PC-3 (cell line): ENCODE measurements at regions not wholly inside any gene's neighbourhood (a gene's known extent, or its start where the extent isn't known, plus 50 kb on each side); places are given as distances from the start of the nearest gene placed in this dataset.

Experiments
- ATAC-seq: fragments of 200-7000 bp; cut with Tn5 transposase; 2 replicates; pipeline ENCODE4 v1.9.1; 2020; ENCODE audit warnings: mild to moderate bottlenecking, moderate library complexity
- BruUV-seq: library from RNA; stranded (reverse); fragments of 400-500 nt; replicated peaks from 2 replicates; lab custom pipeline; 2021; lab: Mats Ljungman, UMichigan
- CTCF ChIA-PET: fragments of 300-600 bp; sonication (Branson Sonifier 250); formaldehyde crosslinking; loops from one replicate; lab custom pipeline; 2022; ENCODE audit warnings: antibody characterized with exemption; lab: Charles Lee
- POLR2A ChIA-PET: fragments of 300-600 bp; sonication (Branson Sonifier 250); formaldehyde crosslinking; loops from one replicate; lab custom pipeline; 2022; ENCODE audit warnings: antibody characterized with exemption; ENCODE audit not compliant: unreplicated experiment; lab: Charles Lee
- DNase-seq: peaks from one replicate; pipeline ENCODE4 v3.0.0-alpha.2; 2015
- H2AFZ ChIP-seq: fragments of 300-600 bp; sonication (generic); 2 replicates; pipeline ENCODE4 v1.6.0; 2016; ENCODE audit warnings: antibody characterized with exemption, low read length
- H3F3A ChIP-seq: fragments of 300-600 bp; sonication (generic); one replicate; pipeline ENCODE4 v1.6.0; 2017; ENCODE audit warnings: antibody characterized with exemption, low read length, control low read depth, mild to moderate bottlenecking; ENCODE audit not compliant: unreplicated experiment
- H3K27ac ChIP-seq: fragments of 300-600 bp; sonication (generic); 2 replicates; pipeline ENCODE4 v1.5.1; 2016; ENCODE audit warnings: mild to moderate bottlenecking, low read length
- H3K27me3 ChIP-seq: fragments of 300-600 bp; sonication (generic); 2 replicates; pipeline ENCODE4 v1.6.1; 2016; ENCODE audit warnings: low read length, mixed read lengths
- H3K36me3 ChIP-seq: fragments of 300-600 bp; sonication (generic); 2 replicates; pipeline ENCODE4 v1.6.1; 2016; ENCODE audit warnings: low read depth, mixed run types, low read length, mixed read lengths
- H3K4me1 ChIP-seq: fragments of 300-600 bp; sonication (generic); 2 replicates; pipeline ENCODE4 v1.5.1; 2016; ENCODE audit warnings: low read length; ENCODE audit not compliant: insufficient read depth
- H3K4me2 ChIP-seq: fragments of 300-600 bp; sonication (generic); 2 replicates; pipeline ENCODE4 v1.6.0; 2016; ENCODE audit warnings: low read length
- H3K4me3 ChIP-seq: fragments of 300-600 bp; sonication (generic); 2 replicates; pipeline ENCODE4 v1.5.1; 2016; ENCODE audit warnings: mild to moderate bottlenecking, low read length, mixed read lengths
- H3K79me2 ChIP-seq: fragments of 300-600 bp; sonication (generic); 2 replicates; pipeline ENCODE4 v1.6.1; 2017; ENCODE audit warnings: low read length, mixed read lengths
- H3K9ac ChIP-seq: fragments of 300-600 bp; sonication (generic); 2 replicates; pipeline ENCODE4 v1.6.0; 2016; ENCODE audit warnings: mild to moderate bottlenecking, low read length
- H3K9me2 ChIP-seq: fragments of 300-600 bp; sonication (generic); replicated peaks from 2 replicates; pipeline ENCODE4 v1.6.1; 2016; ENCODE audit warnings: mixed run types, low read length, mixed read lengths
- H3K9me3 ChIP-seq: fragments of 300-600 bp; sonication (generic); 2 replicates; pipeline ENCODE4 v1.6.1; 2016; ENCODE audit warnings: low read length, mixed read lengths
- H4K20me1 ChIP-seq: fragments of 300-600 bp; sonication (generic); 2 replicates; pipeline ENCODE4 v1.6.1; 2016; ENCODE audit warnings: low read length, mixed read lengths
- CTCF ChIP-seq: fragments of 300-600 bp; sonication (generic); conservative IDR thresholded peaks from 2 replicates; pipeline ENCODE4 v1.5.1; 2017; ENCODE audit warnings: antibody characterized with exemption, low read depth, mild to moderate bottlenecking, low read length
- EZH2 ChIP-seq: fragments of 300-600 bp; sonication (generic); IDR thresholded peaks from one replicate; pipeline ENCODE4 v1.6.1; 2017; ENCODE audit warnings: antibody characterized with exemption, mild to moderate bottlenecking, low read length; ENCODE audit not compliant: unreplicated experiment
- EZH2phosphoT487 ChIP-seq: fragments of 300-600 bp; sonication (generic); IDR thresholded peaks from 2 replicates; pipeline ENCODE4 v1.6.1; 2018; ENCODE audit warnings: mild to moderate bottlenecking, antibody characterized with exemption, low read length, borderline replicate concordance
- intact Hi-C: fragments of 100-400 bp; cut with micrococcal nuclease; formaldehyde crosslinking; loops from 2 replicates; pipeline ENCODE4 v1.9.0; 2023

GRCh38 chrX:143429811-143430210 is 87.5 kb downstream of the SPANXN3 start:
- Histone ChIP-seq H3F3A (no peaks in the 10 kb centered on the region), H3K9ac (no peak overlapping the region), H4K20me1 (no peaks in the 10 kb centered on the region), H3K4me3 (no peak overlapping the region), H3K9me2 (no peaks in the 10 kb centered on the region), H3K36me3 (no peaks in the 10 kb centered on the region), H3K4me2 (no peak overlapping the region), H3K27me3 (no peaks in the 10 kb centered on the region), H3K4me1 (peaks cover 4% of the 10 kb centered on the region; the same call in 1 of the 2 replicates), H3K9me3 (no peaks in the 10 kb centered on the region), H3K79me2 (no peaks in the 10 kb centered on the region), H2AFZ (no peak overlapping the region), H3K27ac (no peak overlapping the region)
- ATAC-seq (no peak), DNase-seq (peak; percentile 19)
- TF ChIP-seq CTCF (no peak), EZH2 (no peak), EZH2phosphoT487 (no peak)
- CTCF ChIA-PET = no interaction called here
- intact Hi-C loops = loop anchor here (10.0 kb wide), 1 partner anchor 235 kb away; no protein-coding TSS in a partner anchor
- no TSS peak for BruUV-seq
- POLR2A ChIA-PET = no interaction called here

- Histone ChIP-seq H3K27ac (no peak overlapping the region), H3K9me2 (no peaks in the 10 kb centered on the region), H3K9me3 (no peaks in the 10 kb centered on the region), H3K79me2 (no peaks in the 10 kb centered on the region), H3K4me2 (no peak overlapping the region), H3F3A (no peaks in the 10 kb centered on the region), H3K36me3 (no peaks in the 10 kb centered on the region), H3K4me3 (no peak overlapping the region), H3K27me3 (no peaks in the 10 kb centered on the region), H4K20me1 (no peaks in the 10 kb centered on the region), H3K4me1 (peaks cover 4% of the 10 kb centered on the region; the same call in 1 of the 2 replicates), H3K9ac (no peak overlapping the region), H2AFZ (no peak overlapping the region)
- CTCF ChIA-PET = no interaction called here
- no peak for ATAC-seq
- BruUV-seq = no TSS peak
- TF ChIP-seq EZH2 (no peak), CTCF (no peak), EZH2phosphoT487 (no peak)
- POLR2A ChIA-PET = no interaction called here
- intact Hi-C loops = no loop called here
- DNase-seq = peak; percentile 69
These were observed 88.1 kb downstream of the SPANXN3 start for GRCh38 chrX:143429131-143429530.

- intact Hi-C loops = no loop called here
- ATAC-seq (no peak), DNase-seq (no peak)
- Histone ChIP-seq H3K9ac (no peak overlapping the region), H3K36me3 (no peaks in the 10 kb centered on the region), H3K4me3 (peak overlapping the region; percentile 51), H3K4me1 (no peaks in the 10 kb centered on the region), H4K20me1 (no peaks in the 10 kb centered on the region), H3F3A (no peaks in the 10 kb centered on the region), H3K4me2 (peak overlapping the region; percentile 54), H3K27ac (no peak overlapping the region), H3K27me3 (no peaks in the 10 kb centered on the region), H3K79me2 (no peaks in the 10 kb centered on the region), H3K9me2 (no peaks in the 10 kb centered on the region), H2AFZ (peak overlapping the region; percentile 34; the same call in 1 of the 2 replicates), H3K9me3 (no peaks in the 10 kb centered on the region)
- ChIA-PET POLR2A (no interaction called here), CTCF (no interaction called here)
- no TSS peak for BruUV-seq
- no peak for TF ChIP-seq CTCF
- no peak for TF ChIP-seq EZH2phosphoT487
- TF ChIP-seq EZH2 = no peak
These were observed 116.1 kb downstream of the SPANXN3 start for GRCh38 chrX:143401160-143401559.
